ENCODE measurements at regions not wholly inside any gene's neighbourhood (a gene's known extent, or its start where the extent isn't known, plus 50 kb on each side); places are given as distances from the start of the nearest gene placed in this dataset.

- DNase-seq, result no peak
Observed at GRCh38 chr10:105969884-105970377, 1194.6 kb downstream of the SORCS1 start.

- DNase-seq, result no peak
Observed at GRCh38 chr10:105968666-105969065, 1195.8 kb downstream of the SORCS1 start.

GRCh38 chr10:105967256-105967655 is 1197.2 kb downstream of the SORCS1 start:
- DNase-seq, result no peak

- no peak for DNase-seq
Observed at GRCh38 chr10:105965141-105965540, 1199.4 kb downstream of the SORCS1 start.

GRCh38 chr10:105964009-105964408 is 1200.5 kb downstream of the SORCS1 start:
- DNase-seq, result no peak

GRCh38 chr10:105963334-105963884 is 1201.1 kb downstream of the SORCS1 start:
- no peak for DNase-seq

- no peak for DNase-seq
Observed at GRCh38 chr10:105956550-105956949, 1208.0 kb downstream of the SORCS1 start.

GRCh38 chr10:105953861-105954260 is 1210.6 kb downstream of the SORCS1 start:
- no peak for DNase-seq

- DNase-seq, result no peak
Observed at GRCh38 chr10:105953056-105953455, 1211.5 kb downstream of the SORCS1 start.

- DNase-seq, result no peak
Observed at GRCh38 chr10:105952153-105952552, 1212.4 kb downstream of the SORCS1 start.

GRCh38 chr10:105950410-105950809 is 1214.1 kb downstream of the SORCS1 start:
- DNase-seq, result peak in 1 of 2 donors; percentile 7

- no peak for DNase-seq
Observed at GRCh38 chr10:105949721-105950120, 1214.8 kb downstream of the SORCS1 start.

GRCh38 chr10:105925045-105925785 is 1239.3 kb downstream of the SORCS1 start:
- no peak for DNase-seq

- DNase-seq, result no peak
Observed at GRCh38 chr10:105921348-105921747, 1243.2 kb downstream of the SORCS1 start.

GRCh38 chr10:105914432-105914831 is 1250.1 kb downstream of the SORCS1 start:
- no peak for DNase-seq

GRCh38 chr10:105908701-105909100 is 1255.8 kb downstream of the SORCS1 start:
- DNase-seq, result no peak

- no peak for DNase-seq
Observed at GRCh38 chr10:105885495-105885894, 1244.4 kb downstream of the SORCS3 start.

GRCh38 chr10:105879401-105879800 is 1238.3 kb downstream of the SORCS3 start:
- no peak for DNase-seq

GRCh38 chr10:105875050-105875449 is 1234.0 kb downstream of the SORCS3 start:
- DNase-seq, result no peak

- DNase-seq, result no peak
Observed at GRCh38 chr10:105872665-105873064, 1231.6 kb downstream of the SORCS3 start.

- DNase-seq, result no peak
Observed at GRCh38 chr10:105868935-105869334, 1227.8 kb downstream of the SORCS3 start.

GRCh38 chr10:105864854-105865253 is 1223.8 kb downstream of the SORCS3 start:
- no peak for DNase-seq

- DNase-seq, result no peak
Observed at GRCh38 chr10:105857268-105858264, 1216.5 kb downstream of the SORCS3 start.

Measured in stimulated activated CD4-positive, alpha-beta T cell treated with anti-CD3 and anti-CD28 coated beads, Interleukin-2, amount 100 ng/mL, for 48 hours (primary cell).